ENCODE measurements at regions not wholly inside any gene's neighbourhood (a gene's known extent, or its start where the extent isn't known, plus 50 kb on each side); places are given as distances from the start of the nearest gene placed in this dataset.

DNA sequence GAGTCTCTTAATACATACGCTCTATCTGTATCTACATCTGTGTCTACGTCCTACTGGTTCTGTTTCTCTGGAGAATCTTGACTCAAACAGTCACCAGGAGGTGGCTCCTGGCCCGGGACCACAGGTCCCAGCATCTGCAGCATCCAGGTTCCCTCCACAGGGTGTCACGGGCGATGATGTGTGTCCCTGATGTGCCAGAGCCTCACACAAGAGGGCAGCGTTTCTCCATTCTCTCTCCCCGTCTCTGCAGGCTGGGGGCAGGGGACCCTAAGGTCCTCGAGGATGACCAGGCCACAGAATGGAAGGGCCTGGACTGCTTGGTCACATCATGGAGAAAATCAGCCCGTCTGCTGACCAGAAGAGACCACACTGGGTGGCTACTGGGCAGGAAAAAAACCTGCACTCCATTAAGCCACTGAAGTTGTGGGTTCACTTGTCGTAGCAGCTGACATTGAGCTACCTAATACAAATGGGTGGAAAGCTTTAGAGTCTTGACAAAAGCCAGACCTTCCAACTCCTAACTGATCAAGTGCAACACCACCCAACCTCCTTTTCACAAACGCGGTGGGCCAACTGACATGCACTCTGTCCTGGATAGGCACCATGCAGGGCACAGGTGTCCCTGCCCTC is 392.5 kb downstream of the CTTN start:
- no TSS peak for BruUV-seq (replicated peaks)
- no peak for DNase-seq (ENCODE audit: low read depth, low spot score)
- Histone ChIP-seq H3K9me3 (ENCODE audit: control insufficient read depth in 1 of 2, insufficient read depth in 1 of 2, low read depth in 1 of 2, low read length in 2 of 2) (peaks cover 5 to 12% of the 10 kb centered on the region in 2 experiments; a peak in 3 of 4 replicates), H4K20me1 (ENCODE audit: insufficient read depth) (no peaks in the 10 kb centered on the region), H3K4me2 (ENCODE audit: low read length) (no peak overlapping the region), H3K27ac (ENCODE audit: low read depth, low read length) (no peak overlapping the region), H3K79me2 (ENCODE audit: insufficient read depth, low read length) (no peaks in the 10 kb centered on the region), H3K36me3 (ENCODE audit: control insufficient read depth in 1 of 2, insufficient read depth in 2 of 2, low read length in 2 of 2) (no peaks in the 10 kb centered on the region), H3K4me1 (ENCODE audit: control insufficient read depth in 1 of 2, insufficient read depth in 2 of 2, low read length in 2 of 2) (peaks cover 15 to 30% of the 10 kb centered on the region in 2 experiments), H2AFZ (ENCODE audit: low read depth, low read length, poor library complexity, severe bottlenecking) (no peak overlapping the region), H3K9me2 (ENCODE audit: insufficient read depth) (no peaks in the 10 kb centered on the region), H3K27me3 (ENCODE audit: insufficient read depth, low read length) (no peaks in the 10 kb centered on the region), H3K9ac (ENCODE audit: low read length) (no peak overlapping the region), H3K4me3 (replicated peaks in 1 of 2; ENCODE audit: low read depth in 1 of 2, low read length in 2 of 2) (no peak overlapping the region)
- intact Hi-C loops (cut with micrococcal nuclease) = no loop called here
- ChIA-PET CTCF (no interaction called here), RAD21 (ENCODE audit: low non-redundant PET in 1 of 2, low total read pairs in 2 of 2, uncharacterized antibody in 2 of 2, unreplicated experiment in 2 of 2) (no interaction called here), POLR2A (no interaction called here)
- TF ChIP-seq, protein P1, sequence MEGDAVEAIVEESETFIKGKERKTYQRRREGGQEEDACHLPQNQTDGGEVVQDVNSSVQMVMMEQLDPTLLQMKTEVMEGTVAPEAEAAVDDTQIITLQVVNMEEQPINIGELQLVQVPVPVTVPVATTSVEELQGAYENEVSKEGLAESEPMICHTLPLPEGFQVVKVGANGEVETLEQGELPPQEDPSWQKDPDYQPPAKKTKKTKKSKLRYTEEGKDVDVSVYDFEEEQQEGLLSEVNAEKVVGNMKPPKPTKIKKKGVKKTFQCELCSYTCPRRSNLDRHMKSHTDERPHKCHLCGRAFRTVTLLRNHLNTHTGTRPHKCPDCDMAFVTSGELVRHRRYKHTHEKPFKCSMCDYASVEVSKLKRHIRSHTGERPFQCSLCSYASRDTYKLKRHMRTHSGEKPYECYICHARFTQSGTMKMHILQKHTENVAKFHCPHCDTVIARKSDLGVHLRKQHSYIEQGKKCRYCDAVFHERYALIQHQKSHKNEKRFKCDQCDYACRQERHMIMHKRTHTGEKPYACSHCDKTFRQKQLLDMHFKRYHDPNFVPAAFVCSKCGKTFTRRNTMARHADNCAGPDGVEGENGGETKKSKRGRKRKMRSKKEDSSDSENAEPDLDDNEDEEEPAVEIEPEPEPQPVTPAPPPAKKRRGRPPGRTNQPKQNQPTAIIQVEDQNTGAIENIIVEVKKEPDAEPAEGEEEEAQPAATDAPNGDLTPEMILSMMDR (IDR thresholded peaks at IDR 0.05 in 2 of 3, conservative IDR thresholded peaks at IDR 0.05 in 1 of 3; ENCODE audit: borderline replicate concordance in 1 of 3, insufficient read depth in 1 of 3, low read depth in 2 of 3, low read length in 2 of 3) = peak in 2 of 3 experiments; percentile 38 to 46; a peak in 5 of 6 replicates
- TF ChIP-seq JUND (IDR thresholded peaks at IDR 0.05) = no peak
- peak; percentile 39; the same call in 1 of the 2 replicates for ATAC-seq

- Histone ChIP-seq H3K9ac (ENCODE audit: low read length) (no peak overlapping the region), H3K36me3 (ENCODE audit: control insufficient read depth in 1 of 2, insufficient read depth in 2 of 2, low read length in 2 of 2) (no peaks in the 10 kb centered on the region), H3K79me2 (ENCODE audit: insufficient read depth, low read length) (no peaks in the 10 kb centered on the region), H3K4me2 (ENCODE audit: low read length) (no peak overlapping the region), H2AFZ (ENCODE audit: low read depth, low read length, poor library complexity, severe bottlenecking) (no peak overlapping the region), H3K4me1 (ENCODE audit: control insufficient read depth in 1 of 2, insufficient read depth in 2 of 2, low read length in 2 of 2) (no peaks in the 10 kb centered on the region), H3K27me3 (ENCODE audit: insufficient read depth, low read length) (no peaks in the 10 kb centered on the region), H3K9me2 (ENCODE audit: insufficient read depth) (no peaks in the 10 kb centered on the region), H4K20me1 (ENCODE audit: insufficient read depth) (no peaks in the 10 kb centered on the region), H3K4me3 (replicated peaks in 1 of 2; ENCODE audit: low read depth in 1 of 2, low read length in 2 of 2) (no peak overlapping the region), H3K9me3 (ENCODE audit: control insufficient read depth in 1 of 2, insufficient read depth in 1 of 2, low read depth in 1 of 2, low read length in 2 of 2) (peaks cover 5 to 11% of the 10 kb centered on the region in 2 experiments; a peak in 3 of 4 replicates), H3K27ac (ENCODE audit: low read depth, low read length) (no peak overlapping the region)
- ChIA-PET CTCF (interaction anchor here (1.3 kb wide), 1 partner anchor 8 kb away, joined by 3 read pairs; no protein-coding TSS in a partner anchor), POLR2A (no interaction called here), RAD21 (ENCODE audit: low non-redundant PET in 1 of 2, low total read pairs in 2 of 2, uncharacterized antibody in 2 of 2, unreplicated experiment in 2 of 2) (no interaction called here)
- DNase-seq (ENCODE audit: low read depth, low spot score) (peak; percentile 18), ATAC-seq (peak; percentile 42; the same call in 1 of the 2 replicates)
- intact Hi-C loops (cut with micrococcal nuclease) = no loop called here
- no TSS peak for BruUV-seq (replicated peaks)
- no peak; the same call in 1 of the 2 replicates for TF ChIP-seq RAD21 (IDR thresholded peaks at IDR 0.05; ENCODE audit: low read depth)
- no peak for TF ChIP-seq EZH2phosphoT487 (IDR thresholded peaks at IDR 0.05; ENCODE audit: borderline replicate concordance)
- TF ChIP-seq ZNF274 (IDR thresholded peaks at IDR 0.05; ENCODE audit: low read depth, low read length) = no peak
- TF ChIP-seq EGR1 (IDR thresholded peaks at IDR 0.05; ENCODE audit: low read depth) = no peak
- no peak for TF ChIP-seq POLR2A (IDR thresholded peaks at IDR 0.05; ENCODE audit: borderline replicate concordance, extremely low read depth, insufficient read depth, insufficient read length)
- TF ChIP-seq ELF1 (IDR thresholded peaks at IDR 0.05; ENCODE audit: borderline replicate concordance, low read depth) = no peak
- no peak for TF ChIP-seq TCF7L2 (IDR thresholded peaks at IDR 0.05; ENCODE audit: borderline replicate concordance, extremely low read depth, insufficient read depth, insufficient read length)
- TF ChIP-seq CBX3 (IDR thresholded peaks at IDR 0.05; ENCODE audit: low read depth) = no peak
- TF ChIP-seq, protein P1 (IDR thresholded peaks at IDR 0.05 in 2 of 3, conservative IDR thresholded peaks at IDR 0.05 in 1 of 3; ENCODE audit: borderline replicate concordance in 1 of 3, insufficient read depth in 1 of 3, low read depth in 2 of 3, low read length in 2 of 3) = peak in 2 of 3 experiments; percentile 37 to 48; a peak in 3 of 6 replicates
Measured at GRCh38 chr11:70796648-70797227, 398.4 kb downstream of the CTTN start.
